Fibroblast of skin of back (primary cell): ENCODE measurements at regions not wholly inside any gene's neighbourhood (a gene's known extent, or its start where the extent isn't known, plus 50 kb on each side); places are given as distances from the start of the nearest gene placed in this dataset.

Source experiments
- DNase-seq: peaks from one replicate; pipeline ENCODE4 v3.0.0-alpha.2; 2013

- DNase-seq, result no peak
These were observed 733.9 kb upstream of the ARGLU1 start for GRCh38 chr13:107301724-107302374.

DNA sequence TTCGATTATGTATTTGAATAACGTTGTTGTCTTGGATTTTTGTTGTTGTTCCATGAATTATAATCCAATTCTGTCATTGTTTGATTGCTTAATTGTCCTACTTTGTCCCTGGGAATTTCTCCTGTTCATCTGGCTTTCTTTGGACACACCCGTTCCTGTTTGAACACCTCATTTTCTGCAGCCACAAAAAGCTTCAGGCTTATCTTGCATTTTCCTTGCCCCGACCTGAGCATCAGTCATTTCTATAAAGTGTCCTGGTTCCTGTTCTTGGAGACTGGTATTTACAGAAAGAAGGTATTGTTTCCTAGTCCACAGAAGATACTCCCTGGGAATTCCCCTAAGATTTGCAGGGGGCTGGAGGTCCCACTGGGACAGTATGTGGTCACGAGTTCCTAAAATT lies 731.8 kb upstream of the ARGLU1 start:
- no peak for DNase-seq

GRCh38 chr13:107296804-107297203 lies 728.9 kb upstream of the ARGLU1 start:
- peak; percentile 25 for DNase-seq

GRCh38 chr13:107295416-107296140 lies 727.6 kb upstream of the ARGLU1 start:
- no peak for DNase-seq

- DNase-seq, result no peak
These were observed 726.0 kb upstream of the ARGLU1 start for GRCh38 chr13:107293924-107294323.

DNA sequence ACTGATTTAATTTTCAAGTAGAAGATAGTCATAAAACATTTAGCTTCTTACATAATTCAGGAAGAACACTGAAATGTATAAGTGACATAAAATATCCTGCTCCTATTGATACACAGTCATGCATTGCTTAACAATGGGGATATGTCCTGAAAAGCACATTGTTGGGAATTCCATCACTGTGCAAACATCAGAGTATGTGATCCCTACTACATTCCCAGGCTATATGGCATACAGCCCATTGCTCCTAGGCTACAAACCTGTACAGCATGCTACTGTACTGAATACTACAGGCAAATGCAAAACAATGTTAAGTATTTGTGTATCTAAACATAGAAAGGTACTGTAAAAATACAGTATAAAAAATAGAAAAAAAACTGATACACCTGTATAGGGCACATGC lies 723.9 kb upstream of the ARGLU1 start:
- no peak for DNase-seq

GRCh38 chr13:107289540-107289939 lies 721.6 kb upstream of the ARGLU1 start:
- DNase-seq, result peak; percentile 31

DNA sequence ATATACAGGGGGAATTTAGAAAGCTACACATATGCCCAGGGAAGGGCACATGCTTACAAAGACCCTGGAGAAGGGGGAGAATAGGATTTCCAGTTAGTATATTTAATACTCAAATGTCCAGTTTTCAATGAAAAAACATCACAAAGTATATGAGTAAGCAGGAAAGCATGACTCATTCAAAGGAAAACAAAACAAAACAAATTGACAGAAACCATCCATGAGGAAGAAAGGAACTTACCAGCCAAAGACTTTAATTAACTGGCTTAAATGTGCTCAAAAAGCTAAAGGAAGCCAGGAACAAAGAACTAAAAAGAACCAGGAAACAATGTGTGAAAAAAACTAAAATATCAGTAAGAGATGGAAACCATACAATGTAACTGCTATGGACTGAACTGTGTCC lies 716.2 kb upstream of the ARGLU1 start:
- DNase-seq, result peak; percentile 12

- no peak for DNase-seq
These were observed 710.0 kb upstream of the ARGLU1 start for GRCh38 chr13:107277911-107278310.

DNA sequence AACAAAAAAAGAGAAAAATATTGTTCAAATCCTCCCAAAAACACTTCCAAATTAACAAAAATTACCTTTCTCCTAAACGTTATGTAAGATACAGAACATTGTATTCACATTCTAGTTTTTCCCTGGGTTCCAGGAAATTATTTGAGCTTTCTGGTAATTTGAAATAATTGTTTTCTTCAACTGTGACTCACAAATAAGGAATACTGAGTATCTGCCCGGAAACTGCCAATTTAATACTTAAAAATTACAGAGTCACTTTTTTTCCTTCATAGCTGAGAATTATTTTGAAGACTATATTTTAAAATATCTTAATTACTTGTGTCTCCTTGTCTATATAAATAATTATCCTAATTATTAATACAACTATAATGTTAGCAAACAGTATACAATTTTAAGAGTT lies 709.0 kb upstream of the ARGLU1 start:
- no peak for DNase-seq

DNA sequence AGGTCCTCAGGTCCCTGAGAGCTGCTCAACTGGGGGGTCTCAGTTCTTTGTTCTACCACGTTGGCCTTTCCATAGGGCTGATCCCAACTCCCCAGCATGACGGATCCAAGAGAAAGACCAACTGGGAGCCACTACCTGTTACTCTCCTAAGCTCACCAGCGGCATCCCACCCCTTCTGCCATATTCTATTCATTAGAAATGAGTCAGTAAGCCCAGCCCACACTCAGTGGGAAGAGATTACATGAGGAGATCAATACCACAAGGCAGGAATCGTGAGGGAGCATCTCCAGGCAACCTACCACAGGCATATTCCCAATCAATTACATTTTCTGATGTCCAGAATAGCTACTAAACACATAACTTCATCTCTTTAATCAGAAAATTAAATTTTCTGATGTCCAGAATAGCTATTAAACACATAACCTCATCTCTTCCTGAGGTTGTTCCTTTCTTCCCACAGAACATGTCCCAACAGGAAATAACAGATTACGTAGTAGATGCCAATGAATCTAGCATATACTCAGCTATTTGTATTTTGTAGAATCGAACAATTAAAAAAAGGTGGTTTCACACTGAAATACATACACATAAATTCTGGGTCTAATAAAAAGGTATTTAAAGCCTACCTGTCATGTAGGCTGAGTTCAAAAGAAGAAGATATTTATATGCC lies 708.1 kb upstream of the ARGLU1 start:
- no peak for DNase-seq

DNA sequence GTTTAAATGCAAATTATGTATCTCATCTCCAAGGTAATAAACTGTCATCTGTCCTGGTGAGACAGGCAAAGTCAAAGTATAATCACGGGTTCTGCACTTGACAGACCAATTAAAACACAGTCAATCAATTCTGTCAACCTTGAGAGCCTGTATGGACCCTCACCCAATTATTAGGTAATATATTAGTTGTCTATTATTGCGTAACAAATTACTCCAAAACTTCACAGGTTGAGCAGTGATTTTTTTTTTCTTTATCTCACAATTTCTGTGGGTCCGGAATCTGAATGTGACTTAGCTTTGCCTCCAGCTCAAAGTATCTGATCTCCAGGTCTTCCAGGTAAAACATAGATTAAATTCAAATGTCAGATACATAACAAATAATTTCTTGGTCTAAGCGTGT lies 707.4 kb upstream of the ARGLU1 start:
- DNase-seq, result no peak

DNA sequence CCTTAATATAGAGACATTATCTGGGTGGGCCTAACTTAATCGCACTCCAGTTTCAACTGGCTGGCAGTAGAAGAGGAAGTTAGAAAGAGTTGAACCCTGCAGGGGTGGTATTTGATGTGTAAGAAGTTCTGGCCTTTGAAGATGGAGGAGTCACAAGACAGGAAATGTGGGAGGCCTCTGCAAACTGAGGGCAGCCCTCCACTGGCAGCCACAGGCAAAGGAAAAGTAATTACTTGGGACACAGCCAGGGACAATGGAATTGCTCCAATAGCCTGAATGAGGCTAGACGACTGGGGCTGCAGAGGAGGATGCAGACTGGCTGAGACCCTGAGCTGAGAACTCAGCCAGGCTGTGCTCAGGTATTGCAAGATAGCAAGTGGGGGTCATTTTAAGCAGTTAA lies 703.3 kb upstream of the ARGLU1 start:
- DNase-seq, result peak; percentile 20

- DNase-seq, result no peak
These were observed 698.7 kb upstream of the ARGLU1 start for GRCh38 chr13:107266657-107267056.

- DNase-seq, result peak; percentile 12
These were observed 690.8 kb upstream of the ARGLU1 start for GRCh38 chr13:107258599-107259187.

GRCh38 chr13:107254392-107254791 lies 686.5 kb upstream of the ARGLU1 start:
- no peak for DNase-seq

DNA sequence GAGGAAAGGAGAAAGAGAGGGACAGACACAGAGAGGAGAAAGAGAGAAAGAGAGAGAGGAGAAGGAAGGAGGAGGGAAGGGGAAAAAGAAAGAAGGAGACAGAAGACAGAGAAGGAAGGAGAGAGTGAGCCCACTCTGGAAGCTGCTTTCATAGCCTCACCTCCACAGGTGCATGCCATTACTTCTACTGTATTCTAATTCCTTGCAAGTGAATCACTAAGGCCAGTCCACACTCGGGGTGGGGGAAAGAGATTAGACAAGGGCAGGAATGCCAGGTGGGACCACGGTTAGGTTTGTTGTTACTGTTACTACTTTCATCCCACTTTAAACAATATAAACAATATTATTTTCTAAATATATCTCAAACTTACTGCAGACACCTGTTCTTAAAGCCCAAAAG lies 684.5 kb upstream of the ARGLU1 start:
- no peak for DNase-seq

- no peak for DNase-seq
These were observed 684.1 kb upstream of the ARGLU1 start for GRCh38 chr13:107252021-107252420.

DNA sequence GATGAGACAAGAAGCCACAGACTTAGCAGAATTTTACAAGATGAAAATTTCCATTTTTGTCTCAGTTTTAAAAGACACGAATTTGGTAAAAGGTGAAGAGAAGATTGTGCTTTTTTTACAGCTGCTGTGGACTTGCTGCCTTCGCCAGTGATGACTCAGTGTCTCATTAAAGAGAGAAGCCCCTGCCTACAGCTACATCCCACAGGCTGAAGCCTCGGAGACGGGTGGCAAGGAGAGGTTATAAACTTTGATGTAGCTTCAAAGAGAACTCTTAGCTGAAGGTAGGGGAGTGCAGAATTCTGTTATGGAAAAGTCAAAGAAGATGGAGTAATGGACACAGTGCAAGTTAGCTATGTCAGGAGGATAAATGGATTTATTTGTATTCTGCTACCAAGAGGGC lies 683.4 kb upstream of the ARGLU1 start:
- peak; percentile 1 for DNase-seq

GRCh38 chr13:107250628-107251027 lies 682.7 kb upstream of the ARGLU1 start:
- DNase-seq, result peak; percentile 1

DNA sequence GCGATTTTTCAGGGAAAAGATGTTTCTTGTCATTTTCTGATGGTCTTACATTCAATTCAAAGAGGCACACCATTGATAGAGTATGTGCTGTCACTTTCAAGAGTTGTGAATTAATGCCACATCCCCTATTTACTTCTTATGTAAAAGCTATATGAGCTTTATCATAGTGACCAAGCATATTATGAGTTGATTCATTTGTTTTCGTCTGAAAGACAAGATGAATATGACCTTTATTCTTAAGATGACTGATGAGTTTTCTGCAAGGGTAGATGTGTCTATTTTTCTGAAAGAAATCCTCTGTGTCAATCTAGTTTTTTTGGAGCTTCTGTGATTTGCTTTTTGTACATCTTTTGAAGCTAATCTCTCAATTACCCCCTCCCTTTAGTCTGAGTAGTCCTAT lies 676.3 kb upstream of the ARGLU1 start:
- DNase-seq, result no peak

DNA sequence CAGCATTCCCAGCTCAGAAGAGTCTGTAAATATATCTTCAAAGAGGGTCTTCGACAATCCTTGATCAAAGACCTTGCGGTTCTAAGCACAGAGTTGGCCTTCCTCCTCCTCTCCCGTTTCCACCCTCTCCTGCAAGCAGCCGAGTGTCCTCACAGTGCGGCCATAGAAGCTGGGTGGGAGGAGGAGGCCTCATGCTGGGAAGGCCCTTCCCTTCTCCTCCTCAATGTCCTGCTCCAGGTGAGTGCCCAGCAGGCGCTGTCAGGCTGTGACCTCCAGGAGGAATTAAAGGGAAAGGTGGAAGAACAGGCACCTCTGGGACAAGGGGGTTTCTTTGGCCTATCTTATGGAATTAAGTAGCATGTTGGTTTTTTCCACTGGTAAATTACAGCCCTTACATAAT lies 674.2 kb upstream of the ARGLU1 start:
- no peak for DNase-seq

DNA sequence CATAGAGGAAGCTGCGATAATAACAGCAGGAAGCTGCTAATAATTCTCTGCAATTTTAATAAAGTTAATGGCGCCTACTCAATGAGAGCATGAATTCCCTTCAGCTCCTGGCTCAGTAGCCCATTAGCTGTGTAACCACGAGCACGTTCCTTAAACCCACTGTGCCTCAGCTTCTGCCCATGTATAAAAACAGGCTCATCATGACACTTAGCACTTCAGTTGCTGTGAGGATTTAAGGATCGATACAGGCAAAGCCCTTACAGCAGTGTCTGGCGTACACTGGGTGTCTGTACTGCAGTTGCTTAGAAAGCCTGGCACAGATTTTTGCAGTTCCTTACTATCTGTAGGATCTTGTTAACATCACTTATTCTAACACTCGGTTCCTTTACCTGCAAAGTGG lies 673.4 kb upstream of the ARGLU1 start:
- DNase-seq, result no peak

DNA sequence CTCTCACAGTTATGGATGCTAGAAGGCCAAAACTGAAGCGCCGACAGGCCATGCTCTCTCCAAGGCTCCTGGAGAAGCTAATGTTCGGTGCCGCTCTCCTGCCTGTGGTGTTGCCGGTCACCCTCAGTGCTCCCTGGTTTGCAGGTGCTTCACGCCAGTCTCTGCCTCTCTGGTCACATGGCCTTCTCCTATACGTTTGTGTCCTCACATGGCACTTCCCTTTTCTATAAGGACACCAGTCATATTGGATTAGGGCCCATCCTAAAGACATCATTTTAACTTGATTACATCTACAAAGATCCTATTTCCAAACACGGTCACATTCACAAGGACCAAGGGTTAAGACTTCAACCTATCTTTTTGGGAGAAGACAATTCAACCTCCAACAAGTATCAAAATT lies 671.3 kb upstream of the ARGLU1 start:
- DNase-seq, result no peak
